Mesothelial cell of epicardium (in vitro differentiated cells): ENCODE measurements at regions not wholly inside any gene's neighbourhood (a gene's known extent, or its start where the extent isn't known, plus 50 kb on each side); places are given as distances from the start of the nearest gene placed in this dataset.

ENCODE experiments used
- DNase-seq, 2 experiments: peaks; one replicate each; pipeline ENCODE4 v3.0.0; 2021; ENCODE audit warnings: low spot score in 2 of 2; ENCODE audit not compliant: unreplicated experiment in 2 of 2
- H3K27ac Mint-ChIP-seq: 2 replicates; pipeline ENCODE4 v1.8.0; 2021; ENCODE audit warnings: mixed read lengths
- H3K27me3 Mint-ChIP-seq: 2 replicates; pipeline ENCODE4 v1.8.0; 2021; ENCODE audit warnings: low read depth, mixed read lengths
- H3K36me3 Mint-ChIP-seq: 2 replicates; pipeline ENCODE4 v1.8.0; 2021; ENCODE audit warnings: mixed read lengths
- H3K4me1 Mint-ChIP-seq: 2 replicates; pipeline ENCODE4 v1.8.0; 2021; ENCODE audit warnings: mixed read lengths
- H3K4me3 Mint-ChIP-seq: 2 replicates; pipeline ENCODE4 v1.8.0; 2021; ENCODE audit warnings: mild to moderate bottlenecking, moderate library complexity, mixed read lengths
- H3K9me3 Mint-ChIP-seq: 2 replicates; pipeline ENCODE4 v1.8.0; 2021; ENCODE audit warnings: mixed read lengths
- CTCF ChIP-seq: fragments of 200-600 bp; sonication (generic); IDR thresholded peaks from one replicate; pipeline ENCODE4 v1.5.0; 2021; ENCODE audit warnings: antibody characterized with exemption; ENCODE audit not compliant: unreplicated experiment

- no peaks in the 10 kb centered on the region for H3K36me3 Mint-ChIP-seq
- H3K9me3 Mint-ChIP-seq = no peaks in the 10 kb centered on the region
- no peak for TF ChIP-seq CTCF
- H3K27ac Mint-ChIP-seq = no peak overlapping the region
- no peaks in the 10 kb centered on the region for H3K27me3 Mint-ChIP-seq
- DNase-seq = no peak
- no peaks in the 10 kb centered on the region for H3K4me1 Mint-ChIP-seq
- no peak overlapping the region for H3K4me3 Mint-ChIP-seq
Observed at GRCh38 chr5:105689596-105689995, 1981.1 kb downstream of the EFNA5 start.

GRCh38 chr5:105688227-105688792 lies 1982.4 kb downstream of the EFNA5 start:
- Mint-ChIP-seq H3K9me3 (no peaks in the 10 kb centered on the region), H3K4me1 (no peaks in the 10 kb centered on the region), H3K36me3 (no peaks in the 10 kb centered on the region), H3K4me3 (no peak overlapping the region), H3K27me3 (no peaks in the 10 kb centered on the region), H3K27ac (no peak overlapping the region)
- DNase-seq = no peak
- no peak for TF ChIP-seq CTCF

DNA sequence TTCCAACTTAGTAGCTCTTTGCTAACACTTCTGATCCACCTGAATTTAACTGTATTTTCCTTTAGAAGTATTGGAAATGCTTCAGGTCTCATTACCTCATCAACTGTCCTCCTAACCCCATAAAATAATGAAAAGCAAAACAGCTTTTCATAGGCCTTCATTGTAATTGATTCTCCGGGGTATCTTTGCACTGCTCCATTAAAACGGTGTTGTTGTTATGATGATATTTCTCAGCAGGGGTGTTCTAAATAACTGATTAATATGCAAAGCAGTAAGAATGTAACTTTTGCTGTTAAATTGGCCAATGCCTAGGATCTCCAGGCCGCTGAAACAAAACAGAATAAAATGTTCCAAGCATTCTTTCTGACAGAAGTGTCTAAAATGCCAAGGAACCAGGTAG lies 1983.2 kb downstream of the EFNA5 start:
- Mint-ChIP-seq H3K9me3 (no peaks in the 10 kb centered on the region), H3K27ac (no peak overlapping the region), H3K4me3 (no peak overlapping the region), H3K27me3 (no peaks in the 10 kb centered on the region), H3K4me1 (no peaks in the 10 kb centered on the region), H3K36me3 (no peaks in the 10 kb centered on the region)
- no peak for TF ChIP-seq CTCF
- DNase-seq = no peak

GRCh38 chr5:105685884-105686283 lies 1984.9 kb downstream of the EFNA5 start:
- DNase-seq = no peak
- no peaks in the 10 kb centered on the region for H3K27me3 Mint-ChIP-seq

GRCh38 chr5:105684799-105685198 lies 1985.9 kb downstream of the EFNA5 start:
- Mint-ChIP-seq H3K27me3 (no peaks in the 10 kb centered on the region), H3K36me3 (no peaks in the 10 kb centered on the region), H3K27ac (no peak overlapping the region), H3K4me3 (no peak overlapping the region), H3K4me1 (peaks cover 12% of the 10 kb centered on the region), H3K9me3 (no peaks in the 10 kb centered on the region)
- TF ChIP-seq CTCF = no peak
- no peak for DNase-seq

More at GRCh38 chr5:105685884-105686283, 1984.9 kb downstream of the EFNA5 start:
- Mint-ChIP-seq H3K4me1 (peaks cover 7% of the 10 kb centered on the region), H3K4me3 (no peak overlapping the region), H3K36me3 (no peaks in the 10 kb centered on the region), H3K9me3 (no peaks in the 10 kb centered on the region), H3K27ac (no peak overlapping the region)
- TF ChIP-seq CTCF = no peak
